ENCODE measurements at regions not wholly inside any gene's neighbourhood (a gene's known extent, or its start where the extent isn't known, plus 50 kb on each side); places are given as distances from the start of the nearest gene placed in this dataset.

DNA sequence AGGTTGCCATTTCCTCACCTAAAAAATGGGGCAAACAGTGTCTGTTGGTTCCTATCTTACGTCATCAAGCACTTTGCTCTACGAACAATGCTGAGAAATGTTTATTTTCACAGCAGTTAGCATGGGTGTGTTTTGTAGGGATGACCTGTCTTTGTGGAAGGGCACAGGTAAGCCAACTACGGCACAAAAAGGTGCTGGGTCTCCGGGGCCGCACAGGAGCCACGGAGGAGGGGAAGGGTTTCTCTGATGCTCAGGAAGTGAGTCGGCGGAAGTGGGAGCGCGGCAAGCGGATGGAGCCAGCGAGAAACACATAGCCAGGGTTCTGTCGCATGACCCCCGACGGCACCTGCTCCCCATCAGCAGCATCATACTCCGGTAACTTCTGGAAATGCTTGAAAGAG is 65.6 kb upstream of the TCL1B start:
- Histone ChIP-seq H3K27ac (ENCODE audit: insufficient read length, low read depth, low read length) (no peak overlapping the region), H3K56ac (ENCODE audit: insufficient read length, low read depth, low read length) (no peak overlapping the region), H3T11ph (ENCODE audit: low read length) (no peak overlapping the region), H2BK12ac (ENCODE audit: insufficient read length, low read depth, low read length) (no peak overlapping the region), H3K4me2 (ENCODE audit: insufficient read depth, insufficient read length, low read length) (no peak overlapping the region), H3K79me2 (ENCODE audit: insufficient read depth, low read length) (no peaks in the 10 kb centered on the region), H3K27me3 (ENCODE audit: insufficient read depth, low read length) (no peaks in the 10 kb centered on the region), H3K79me1 (ENCODE audit: insufficient read depth, low read depth, low read length, poor library complexity, severe bottlenecking) (no peaks in the 10 kb centered on the region), H4K20me1 (ENCODE audit: control insufficient read depth, insufficient read depth, insufficient read length) (no peaks in the 10 kb centered on the region), H2BK20ac (ENCODE audit: low read depth, low read length, poor library complexity, severe bottlenecking) (no peak overlapping the region), H2BK120ac (ENCODE audit: low read depth, low read length, poor library complexity, severe bottlenecking) (no peak overlapping the region), H4K91ac (ENCODE audit: insufficient read length, low read depth, low read length) (no peak overlapping the region), H3K23me2 (ENCODE audit: insufficient read length, low read depth, low read length, poor library complexity, severe bottlenecking) (no peaks in the 10 kb centered on the region), H3K4ac (ENCODE audit: low read depth, low read length) (no peak overlapping the region), H2AK5ac (ENCODE audit: insufficient read length, low read length) (no peak overlapping the region), H4K8ac (replicated peaks; ENCODE audit: insufficient read length, low read depth, low read length) (no peak overlapping the region), H3K9me3 (ENCODE audit: control insufficient read depth, low read depth, low read length) (no peaks in the 10 kb centered on the region), H3K4me1 (ENCODE audit: insufficient read depth, low read length) (peaks cover 12% of the 10 kb centered on the region), H4K5ac (ENCODE audit: insufficient read length, low read depth, low read length) (no peak overlapping the region), H2AFZ (ENCODE audit: low read length) (no peak overlapping the region), H3K23ac (ENCODE audit: insufficient read length, low read depth, low read length) (no peak overlapping the region), H3K9ac (ENCODE audit: extremely low read depth, insufficient read length, low read length) (no peak overlapping the region), H2BK5ac (ENCODE audit: insufficient read length, low read length) (no peak overlapping the region), H3K14ac (ENCODE audit: insufficient read depth, low read length) (no peak overlapping the region), H2BK15ac (ENCODE audit: low read depth, low read length) (no peak overlapping the region), H3K18ac (ENCODE audit: insufficient read length, low read depth, low read length) (no peak overlapping the region)
- TF ChIP-seq, protein P1, sequence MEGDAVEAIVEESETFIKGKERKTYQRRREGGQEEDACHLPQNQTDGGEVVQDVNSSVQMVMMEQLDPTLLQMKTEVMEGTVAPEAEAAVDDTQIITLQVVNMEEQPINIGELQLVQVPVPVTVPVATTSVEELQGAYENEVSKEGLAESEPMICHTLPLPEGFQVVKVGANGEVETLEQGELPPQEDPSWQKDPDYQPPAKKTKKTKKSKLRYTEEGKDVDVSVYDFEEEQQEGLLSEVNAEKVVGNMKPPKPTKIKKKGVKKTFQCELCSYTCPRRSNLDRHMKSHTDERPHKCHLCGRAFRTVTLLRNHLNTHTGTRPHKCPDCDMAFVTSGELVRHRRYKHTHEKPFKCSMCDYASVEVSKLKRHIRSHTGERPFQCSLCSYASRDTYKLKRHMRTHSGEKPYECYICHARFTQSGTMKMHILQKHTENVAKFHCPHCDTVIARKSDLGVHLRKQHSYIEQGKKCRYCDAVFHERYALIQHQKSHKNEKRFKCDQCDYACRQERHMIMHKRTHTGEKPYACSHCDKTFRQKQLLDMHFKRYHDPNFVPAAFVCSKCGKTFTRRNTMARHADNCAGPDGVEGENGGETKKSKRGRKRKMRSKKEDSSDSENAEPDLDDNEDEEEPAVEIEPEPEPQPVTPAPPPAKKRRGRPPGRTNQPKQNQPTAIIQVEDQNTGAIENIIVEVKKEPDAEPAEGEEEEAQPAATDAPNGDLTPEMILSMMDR (conservative IDR thresholded peaks at IDR 0.05): no peak
- WGBS (ENCODE audit: extremely low coverage, insufficient read length, low lambda C conversion rate): no CpG with 5 or more reads among the region's 16 CpGs
- H3K9me3 Mint-ChIP-seq: no peaks in the 10 kb centered on the region
- H3K4me1 Mint-ChIP-seq: peaks cover 48 to 55% of the 10 kb centered on the region in 2 experiments
- H3K4me3 Mint-ChIP-seq: no peak overlapping the region
- peaks cover 0 to 1% (median 0%) of the 10 kb centered on the region in 3 experiments; a peak in 1 of 7 replicates for H3K36me3 Mint-ChIP-seq (ENCODE audit: insufficient read depth in 1 of 3, low read depth in 3 of 3)
- peaks cover 30% of the 10 kb centered on the region for H3K27me3 Mint-ChIP-seq (ENCODE audit: low read depth)
- no peak for DNase-seq
- H3K27ac Mint-ChIP-seq: no peak overlapping the region

All from H9 (cell line).